PC-3 (cell line): ENCODE measurements at regions not wholly inside any gene's neighbourhood (a gene's known extent, or its start where the extent isn't known, plus 50 kb on each side); places are given as distances from the start of the nearest gene placed in this dataset.
"Not testable (repeated sequence)": the region's sequence is repeated elsewhere in the genome, so short reads cannot be mapped to it uniquely, and the experiment has no call there.

Source experiments
- ATAC-seq: fragments of 200-7000 bp; cut with Tn5 transposase; 2 replicates; pipeline ENCODE4 v1.9.1; 2020; ENCODE audit warnings: mild to moderate bottlenecking, moderate library complexity
- BruUV-seq: library from RNA; stranded (reverse); fragments of 400-500 nt; replicated peaks from 2 replicates; lab custom pipeline; 2021; lab: Mats Ljungman, UMichigan
- CTCF ChIA-PET: fragments of 300-600 bp; sonication (Branson Sonifier 250); formaldehyde crosslinking; loops from one replicate; lab custom pipeline; 2022; ENCODE audit warnings: antibody characterized with exemption; lab: Charles Lee
- POLR2A ChIA-PET: fragments of 300-600 bp; sonication (Branson Sonifier 250); formaldehyde crosslinking; loops from one replicate; lab custom pipeline; 2022; ENCODE audit warnings: antibody characterized with exemption; ENCODE audit not compliant: unreplicated experiment; lab: Charles Lee
- DNase-seq: peaks from one replicate; pipeline ENCODE4 v3.0.0-alpha.2; 2015
- H2AFZ ChIP-seq: fragments of 300-600 bp; sonication (generic); 2 replicates; pipeline ENCODE4 v1.6.0; 2016; ENCODE audit warnings: antibody characterized with exemption, low read length
- H3F3A ChIP-seq: fragments of 300-600 bp; sonication (generic); one replicate; pipeline ENCODE4 v1.6.0; 2017; ENCODE audit warnings: antibody characterized with exemption, low read length, control low read depth, mild to moderate bottlenecking; ENCODE audit not compliant: unreplicated experiment
- H3K27ac ChIP-seq: fragments of 300-600 bp; sonication (generic); 2 replicates; pipeline ENCODE4 v1.5.1; 2016; ENCODE audit warnings: mild to moderate bottlenecking, low read length
- H3K27me3 ChIP-seq: fragments of 300-600 bp; sonication (generic); 2 replicates; pipeline ENCODE4 v1.6.1; 2016; ENCODE audit warnings: low read length, mixed read lengths
- H3K36me3 ChIP-seq: fragments of 300-600 bp; sonication (generic); 2 replicates; pipeline ENCODE4 v1.6.1; 2016; ENCODE audit warnings: low read depth, mixed run types, low read length, mixed read lengths
- H3K4me1 ChIP-seq: fragments of 300-600 bp; sonication (generic); 2 replicates; pipeline ENCODE4 v1.5.1; 2016; ENCODE audit warnings: low read length; ENCODE audit not compliant: insufficient read depth
- H3K4me2 ChIP-seq: fragments of 300-600 bp; sonication (generic); 2 replicates; pipeline ENCODE4 v1.6.0; 2016; ENCODE audit warnings: low read length
- H3K4me3 ChIP-seq: fragments of 300-600 bp; sonication (generic); 2 replicates; pipeline ENCODE4 v1.5.1; 2016; ENCODE audit warnings: mild to moderate bottlenecking, low read length, mixed read lengths
- H3K79me2 ChIP-seq: fragments of 300-600 bp; sonication (generic); 2 replicates; pipeline ENCODE4 v1.6.1; 2017; ENCODE audit warnings: low read length, mixed read lengths
- H3K9ac ChIP-seq: fragments of 300-600 bp; sonication (generic); 2 replicates; pipeline ENCODE4 v1.6.0; 2016; ENCODE audit warnings: mild to moderate bottlenecking, low read length
- H3K9me2 ChIP-seq: fragments of 300-600 bp; sonication (generic); replicated peaks from 2 replicates; pipeline ENCODE4 v1.6.1; 2016; ENCODE audit warnings: mixed run types, low read length, mixed read lengths
- H3K9me3 ChIP-seq: fragments of 300-600 bp; sonication (generic); 2 replicates; pipeline ENCODE4 v1.6.1; 2016; ENCODE audit warnings: low read length, mixed read lengths
- H4K20me1 ChIP-seq: fragments of 300-600 bp; sonication (generic); 2 replicates; pipeline ENCODE4 v1.6.1; 2016; ENCODE audit warnings: low read length, mixed read lengths
- CTCF ChIP-seq: fragments of 300-600 bp; sonication (generic); conservative IDR thresholded peaks from 2 replicates; pipeline ENCODE4 v1.5.1; 2017; ENCODE audit warnings: antibody characterized with exemption, low read depth, mild to moderate bottlenecking, low read length
- EZH2 ChIP-seq: fragments of 300-600 bp; sonication (generic); IDR thresholded peaks from one replicate; pipeline ENCODE4 v1.6.1; 2017; ENCODE audit warnings: antibody characterized with exemption, mild to moderate bottlenecking, low read length; ENCODE audit not compliant: unreplicated experiment
- EZH2phosphoT487 ChIP-seq: fragments of 300-600 bp; sonication (generic); IDR thresholded peaks from 2 replicates; pipeline ENCODE4 v1.6.1; 2018; ENCODE audit warnings: mild to moderate bottlenecking, antibody characterized with exemption, low read length, borderline replicate concordance
- intact Hi-C: fragments of 100-400 bp; cut with micrococcal nuclease; formaldehyde crosslinking; loops from 2 replicates; pipeline ENCODE4 v1.9.0; 2023

GRCh38 chr15:62416526-62416925 lies 251.4 kb upstream of the C2CD4B start:
- intact Hi-C loops: no loop called here
- no peaks in the 10 kb centered on the region for H3K4me1 ChIP-seq
- no peak overlapping the region for H3K27ac ChIP-seq
- ChIA-PET CTCF (no interaction called here), POLR2A (interaction anchor here (0.5 kb wide), 1 partner anchor 366 kb away, joined by 3 read pairs; no protein-coding TSS in a partner anchor)
- H3K9me3 ChIP-seq: no peaks in the 10 kb centered on the region
- BruUV-seq: no TSS peak
- no peak overlapping the region for H2AFZ ChIP-seq
- H4K20me1 ChIP-seq: no peaks in the 10 kb centered on the region
- no peak for ATAC-seq
- no peak overlapping the region for H3K4me2 ChIP-seq
- H3F3A ChIP-seq: no peaks in the 10 kb centered on the region
- H3K9me2 ChIP-seq: no peaks in the 10 kb centered on the region
- no peaks in the 10 kb centered on the region for H3K79me2 ChIP-seq
- TF ChIP-seq EZH2phosphoT487 (no peak), EZH2 (no peak), CTCF (no peak)
- no peaks in the 10 kb centered on the region for H3K27me3 ChIP-seq
- no peak overlapping the region for H3K4me3 ChIP-seq
- no peak for DNase-seq
- H3K9ac ChIP-seq: no peak overlapping the region
- no peaks in the 10 kb centered on the region for H3K36me3 ChIP-seq

DNA sequence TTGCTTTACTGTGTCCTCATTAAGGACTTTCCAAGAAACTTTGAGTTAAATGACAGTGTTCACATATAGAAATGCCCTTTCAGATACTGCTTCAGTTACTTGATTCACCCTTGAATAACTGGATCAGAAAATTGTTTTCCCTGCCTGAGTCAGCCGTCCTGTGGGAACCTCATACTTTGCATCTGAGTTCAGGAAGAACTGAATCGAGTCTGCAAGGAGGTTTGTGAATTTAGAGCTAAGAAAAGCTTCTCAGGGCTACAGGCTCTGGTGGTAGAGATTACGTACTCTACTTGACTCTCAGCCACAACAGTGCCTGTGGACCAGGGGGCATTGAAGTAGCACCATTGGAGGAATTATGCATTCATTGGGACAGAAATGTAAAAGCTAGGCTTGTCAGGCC lies 252.4 kb upstream of the C2CD4B start:
- Histone ChIP-seq H4K20me1 (no peaks in the 10 kb centered on the region), H3K36me3 (no peaks in the 10 kb centered on the region), H3K79me2 (no peaks in the 10 kb centered on the region), H3K4me1 (no peaks in the 10 kb centered on the region), H3K4me2 (no peak overlapping the region), H3K27ac (no peak overlapping the region), H3F3A (no peaks in the 10 kb centered on the region), H2AFZ (no peak overlapping the region), H3K9ac (no peak overlapping the region), H3K27me3 (no peaks in the 10 kb centered on the region), H3K4me3 (no peak overlapping the region), H3K9me2 (no peaks in the 10 kb centered on the region), H3K9me3 (no peaks in the 10 kb centered on the region)
- no TSS peak for BruUV-seq
- intact Hi-C loops: no loop called here
- no peak for DNase-seq
- no peak for ATAC-seq
- TF ChIP-seq EZH2 (no peak), EZH2phosphoT487 (no peak), CTCF (no peak)
- ChIA-PET CTCF (no interaction called here), POLR2A (no interaction called here)

DNA sequence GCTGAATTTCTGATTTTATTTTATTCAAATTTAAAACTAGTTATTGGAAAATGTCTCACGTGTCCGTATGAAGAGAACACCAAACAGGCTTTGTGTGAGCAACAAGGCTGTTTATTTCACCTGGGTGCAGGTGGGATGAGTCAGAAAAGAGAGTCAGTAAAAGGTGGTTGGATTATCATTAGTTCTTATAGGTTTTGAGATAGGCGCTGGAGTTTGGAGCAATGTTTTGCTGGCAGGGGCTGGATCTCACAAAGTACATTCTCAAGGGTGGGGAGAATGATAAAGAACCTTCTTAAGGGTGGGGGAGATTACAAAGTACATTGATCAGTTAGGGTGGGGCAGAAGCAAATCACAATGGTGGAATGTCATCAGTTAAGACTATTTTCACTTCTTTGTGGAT lies 253.4 kb upstream of the C2CD4B start:
- CTCF ChIA-PET, intact Hi-C loops, H4K20me1 ChIP-seq, H2AFZ ChIP-seq, H3K4me1 ChIP-seq, H3F3A ChIP-seq, H3K4me2 ChIP-seq, POLR2A ChIA-PET, BruUV-seq, H3K79me2 ChIP-seq, H3K27me3 ChIP-seq, H3K9me3 ChIP-seq, H3K9me2 ChIP-seq, H3K36me3 ChIP-seq, DNase-seq, ATAC-seq, H3K4me3 ChIP-seq, H3K27ac ChIP-seq, H3K9ac ChIP-seq: not testable (repeated sequence)
